HS-5 (cell line): ENCODE measurements at regions not wholly inside any gene's neighbourhood (a gene's known extent, or its start where the extent isn't known, plus 50 kb on each side); places are given as distances from the start of the nearest gene placed in this dataset.
"Not testable (repeated sequence)": the region's sequence is repeated elsewhere in the genome, so short reads cannot be mapped to it uniquely, and the experiment has no call there.

Source experiments
- DNase-seq: peaks from one replicate; pipeline ENCODE4 v3.0.0-alpha.2; 2012; ENCODE audit warnings: low read depth

DNA sequence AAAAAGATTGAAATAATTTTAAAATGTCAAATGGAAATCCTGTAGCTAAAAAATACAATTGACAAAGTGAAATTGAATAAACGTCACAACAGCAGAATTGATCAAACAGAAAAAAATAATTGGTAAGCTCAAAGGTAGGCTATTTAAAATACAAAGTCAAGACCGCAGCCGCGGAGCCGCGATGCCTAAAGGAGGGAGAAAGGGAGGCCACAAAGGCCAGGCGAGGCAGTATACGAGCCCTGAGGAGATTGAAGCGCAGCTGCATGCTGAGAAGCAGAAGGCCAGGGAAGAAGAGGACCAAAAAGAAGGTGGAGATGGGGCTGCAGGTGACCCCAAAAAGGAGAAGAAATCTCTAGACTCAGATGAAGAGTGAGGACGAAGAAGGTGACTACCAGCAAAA lies 1068.5 kb upstream of the COX7C start:
- no peak for DNase-seq

DNA sequence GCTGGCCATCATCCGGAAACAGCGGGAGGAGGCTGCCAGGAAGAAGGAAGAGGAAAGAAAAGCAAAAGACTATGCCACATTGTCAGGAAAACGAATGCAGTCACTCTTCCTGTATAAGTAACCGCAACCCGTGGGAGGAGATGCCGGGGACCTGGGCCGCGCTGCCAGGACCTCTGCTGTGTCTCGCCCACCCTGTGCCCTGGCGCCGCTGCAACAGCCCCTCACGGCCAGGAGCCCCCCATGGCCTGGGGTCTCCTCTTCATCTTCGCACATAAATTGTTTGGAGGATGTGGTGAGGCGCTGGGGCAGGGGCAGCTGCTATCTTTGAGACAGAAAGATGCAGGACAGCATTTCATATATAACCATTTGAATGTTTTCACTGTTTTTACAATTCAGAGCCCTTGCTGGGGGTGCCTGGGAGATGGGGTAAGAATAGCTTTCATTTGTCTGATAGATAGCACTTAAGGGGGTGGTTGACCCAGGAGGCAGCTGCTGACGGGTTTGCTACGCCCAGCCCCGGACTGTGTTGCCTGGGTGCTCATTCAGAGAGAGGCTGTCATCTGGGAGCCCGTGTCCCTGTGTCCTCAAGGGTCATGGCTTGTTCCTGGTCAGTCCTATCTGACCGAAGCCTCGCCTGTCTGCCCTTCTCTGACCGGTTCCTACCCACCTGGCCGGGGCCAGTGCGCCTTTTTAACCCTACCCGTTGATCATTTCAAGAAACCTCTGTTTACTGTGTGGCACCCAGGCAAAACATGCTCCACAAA lies 1067.7 kb upstream of the COX7C start:
- no peak for DNase-seq

DNA sequence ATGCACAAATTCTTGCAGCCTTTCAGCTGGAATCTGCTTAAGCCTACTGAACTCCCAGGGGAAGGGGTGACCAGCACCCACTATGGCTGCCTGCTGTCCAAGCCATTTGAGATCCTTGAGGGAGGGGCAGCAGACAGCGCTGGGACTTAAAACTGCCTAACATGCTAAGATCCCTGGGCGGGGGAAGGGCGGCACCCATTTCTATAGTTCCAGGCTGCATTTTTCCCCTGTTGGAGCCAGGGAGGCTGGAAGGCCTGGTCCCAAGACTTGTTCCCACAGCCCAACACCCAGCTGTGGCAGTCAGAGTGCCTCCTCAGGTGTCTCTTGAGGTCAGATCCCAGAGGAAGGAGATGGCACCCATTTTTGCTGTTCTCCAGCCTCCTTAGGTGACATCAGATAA lies 1061.3 kb upstream of the COX7C start:
- no peak for DNase-seq

DNA sequence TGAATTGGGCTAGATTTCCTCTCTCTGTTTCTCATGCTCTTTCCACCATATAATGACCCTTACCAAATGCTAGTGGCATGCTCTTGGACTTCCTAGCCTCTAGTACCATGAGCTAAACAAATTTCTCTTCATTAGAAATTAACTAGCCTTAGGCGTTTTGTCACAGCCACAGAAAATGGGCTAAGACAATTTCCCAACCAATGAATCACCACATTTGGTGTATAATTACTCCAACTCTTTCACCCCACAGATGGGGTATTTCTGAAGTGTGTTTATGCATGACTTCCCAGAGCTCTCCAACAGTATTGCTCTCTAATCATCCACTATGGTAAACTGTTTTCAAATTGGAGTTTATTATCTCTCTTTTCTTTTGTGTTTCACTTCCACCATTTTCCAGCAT lies 1041.1 kb upstream of the COX7C start:
- no peak for DNase-seq

DNA sequence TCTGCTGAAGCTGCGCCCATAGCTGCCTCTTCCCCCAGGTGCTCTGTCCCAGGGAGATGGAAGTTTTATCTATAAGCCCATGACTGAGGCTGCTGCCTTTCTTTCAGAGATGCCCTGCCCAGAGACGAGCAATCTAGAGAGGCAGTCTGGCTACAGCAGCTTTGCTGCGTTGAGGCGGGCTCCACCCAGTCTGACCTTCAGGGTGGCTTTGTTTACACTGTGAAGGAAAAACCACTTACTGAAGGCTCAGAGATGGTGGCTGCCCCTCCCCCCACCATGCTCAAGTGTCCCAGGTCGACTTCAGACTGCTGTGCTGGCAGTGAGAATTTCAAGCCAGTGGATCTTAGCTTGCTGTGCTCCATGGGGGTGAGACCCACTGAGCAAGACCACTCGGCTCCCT lies 1029.9 kb upstream of the COX7C start:
- DNase-seq = not testable (repeated sequence)

DNA sequence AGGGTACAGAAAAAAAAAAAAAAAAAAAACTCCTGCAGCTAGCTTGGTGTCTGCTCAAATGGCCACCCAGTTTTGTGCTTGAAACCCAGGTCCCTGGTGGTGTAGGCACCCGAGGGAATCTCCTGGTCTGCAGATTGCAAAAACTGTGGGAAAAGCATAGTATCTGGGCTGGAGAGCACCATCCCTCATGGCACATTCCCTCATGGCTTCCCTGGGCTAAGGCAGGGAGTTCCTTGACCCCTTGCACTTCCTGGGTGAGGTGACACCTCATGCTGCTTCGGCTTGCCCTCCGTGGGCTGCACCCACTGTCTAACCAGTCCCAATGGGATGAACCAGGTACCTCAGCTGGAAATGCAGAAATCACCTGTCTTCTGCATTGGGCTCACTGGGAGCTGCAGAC lies 1029.5 kb upstream of the COX7C start:
- not testable (repeated sequence) for DNase-seq

DNA sequence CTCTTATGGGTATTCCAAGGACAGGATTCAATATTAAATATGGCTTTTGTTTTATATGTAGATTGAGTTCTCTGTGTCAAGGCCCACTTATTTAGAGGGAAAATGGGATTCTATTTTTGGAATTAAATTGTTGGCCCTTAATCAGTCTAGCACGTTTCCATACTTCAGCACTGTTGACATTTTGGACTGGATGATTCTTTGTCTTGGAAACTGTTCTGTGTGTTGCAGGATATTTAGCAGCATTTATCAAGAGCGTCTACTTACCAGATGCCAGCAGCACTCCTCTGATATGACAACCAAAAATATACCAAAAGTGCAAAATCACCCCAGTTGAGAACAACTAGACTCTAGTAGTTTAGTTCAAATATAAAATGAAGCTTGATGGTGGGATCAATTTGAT lies 1027.0 kb upstream of the COX7C start:
- DNase-seq = no peak

DNA sequence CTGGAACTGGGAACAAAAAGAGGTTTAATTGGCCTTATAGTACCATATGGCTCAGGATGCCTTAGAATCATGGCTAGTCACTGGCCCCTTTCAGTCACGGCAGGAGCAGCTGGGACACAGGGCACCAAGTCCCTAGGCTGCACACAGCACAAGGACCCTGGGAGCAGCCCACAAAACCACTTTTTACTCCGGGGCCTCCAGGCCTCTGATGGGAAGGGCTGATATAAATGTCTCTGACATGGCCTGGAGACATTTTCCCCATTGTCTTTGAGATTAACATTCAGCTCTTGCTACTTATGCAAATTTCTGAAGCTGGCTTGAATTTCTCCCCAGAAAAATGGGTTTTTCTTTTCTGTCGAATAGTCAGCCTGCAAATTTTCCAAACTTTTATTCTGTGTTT lies 1026.4 kb upstream of the COX7C start:
- DNase-seq = no peak

DNA sequence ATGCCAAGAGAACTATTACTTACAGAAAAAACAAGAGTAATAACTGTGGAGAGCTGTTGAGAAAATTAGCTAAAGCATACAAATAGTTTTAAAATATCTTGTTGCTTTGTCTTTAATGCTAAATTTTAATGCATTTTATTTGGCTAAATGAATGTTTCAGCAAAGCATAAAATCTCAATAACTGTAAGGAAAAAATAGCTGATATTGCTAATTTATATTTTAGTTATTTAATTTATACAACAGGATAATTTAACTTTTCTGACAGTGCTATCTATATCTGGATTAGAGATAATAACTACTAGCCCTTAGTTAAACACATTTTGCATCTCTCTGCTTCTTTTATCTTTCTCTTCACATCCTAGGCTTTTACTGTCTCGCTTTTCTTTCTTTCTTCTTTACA lies 1014.9 kb upstream of the COX7C start:
- no peak for DNase-seq

DNA sequence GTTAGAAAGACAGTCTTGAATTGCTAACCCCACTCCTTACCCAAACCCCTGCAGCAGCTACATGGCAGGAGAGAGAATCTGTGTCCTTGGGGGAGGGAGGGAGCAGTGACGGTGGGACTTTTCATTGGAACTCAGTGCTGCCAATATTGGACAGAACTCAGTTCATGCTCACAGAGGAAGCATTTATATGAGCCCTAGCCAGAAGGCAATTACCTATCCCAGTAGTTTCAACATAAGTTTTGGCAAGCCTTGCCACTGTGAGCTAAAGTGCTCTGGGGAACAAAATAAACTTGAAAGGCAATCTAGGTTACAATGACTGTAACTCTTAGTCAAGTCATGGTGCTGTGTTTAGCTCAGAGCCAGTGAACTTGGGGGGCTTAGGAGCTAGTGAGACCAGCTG lies 1013.4 kb upstream of the COX7C start:
- no peak for DNase-seq

DNA sequence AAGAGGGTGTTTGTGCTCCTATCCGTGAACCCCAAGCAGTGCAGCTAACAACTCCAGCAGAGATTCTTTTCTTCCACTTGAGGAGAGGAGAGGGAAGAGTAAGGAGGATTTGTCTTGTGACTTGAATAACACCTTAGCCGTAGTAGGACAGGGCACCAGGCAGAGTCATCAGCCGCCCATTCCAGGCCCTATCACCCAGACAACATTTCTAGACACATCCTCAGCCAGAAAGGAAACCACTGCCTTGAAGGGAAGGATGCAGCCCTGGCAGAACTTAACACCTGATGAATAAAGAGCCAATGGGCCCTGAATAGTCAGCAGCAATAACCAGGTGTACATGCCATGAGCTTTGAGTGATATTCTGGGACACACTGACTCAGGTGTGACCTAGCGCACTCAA lies 1013.0 kb upstream of the COX7C start:
- DNase-seq = no peak

DNA sequence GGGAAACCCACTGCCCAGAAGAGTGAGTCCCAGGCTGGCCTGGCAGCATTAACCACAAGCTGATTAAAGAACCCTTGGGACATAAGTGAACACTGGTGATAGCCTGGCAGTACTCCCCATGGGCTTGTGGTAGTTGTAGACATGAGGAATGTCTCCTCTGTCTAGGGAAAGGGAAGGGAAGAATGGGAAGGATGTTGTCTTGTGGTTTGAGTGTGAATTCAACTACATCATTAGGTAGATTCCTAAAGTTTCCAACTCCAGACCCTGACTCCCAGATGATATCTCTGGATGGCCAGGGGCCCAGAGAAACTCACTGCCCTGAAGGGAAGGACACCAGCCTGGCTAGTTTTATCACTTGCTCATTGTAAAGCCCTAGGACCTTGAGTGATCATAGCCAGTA lies 1012.4 kb upstream of the COX7C start:
- DNase-seq = no peak

DNA sequence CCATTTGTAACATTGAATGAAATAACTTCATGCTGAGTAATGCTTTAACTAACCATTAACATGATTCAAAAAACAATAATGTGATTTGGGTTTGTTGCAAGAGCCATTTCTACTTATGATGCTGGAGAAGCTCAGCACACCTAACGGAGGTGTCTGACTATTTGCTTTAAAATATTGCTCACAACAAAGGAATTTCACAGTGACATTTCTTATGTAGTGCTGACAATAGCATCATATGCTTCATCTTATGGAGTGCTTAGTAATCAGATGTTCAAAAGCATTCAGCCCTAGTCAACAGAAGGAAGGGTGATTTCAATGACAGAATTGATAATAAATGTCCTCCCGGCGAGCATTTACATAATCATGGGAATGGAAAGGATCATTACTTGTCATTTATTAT lies 1003.3 kb upstream of the COX7C start:
- peak; percentile 32 for DNase-seq

DNA sequence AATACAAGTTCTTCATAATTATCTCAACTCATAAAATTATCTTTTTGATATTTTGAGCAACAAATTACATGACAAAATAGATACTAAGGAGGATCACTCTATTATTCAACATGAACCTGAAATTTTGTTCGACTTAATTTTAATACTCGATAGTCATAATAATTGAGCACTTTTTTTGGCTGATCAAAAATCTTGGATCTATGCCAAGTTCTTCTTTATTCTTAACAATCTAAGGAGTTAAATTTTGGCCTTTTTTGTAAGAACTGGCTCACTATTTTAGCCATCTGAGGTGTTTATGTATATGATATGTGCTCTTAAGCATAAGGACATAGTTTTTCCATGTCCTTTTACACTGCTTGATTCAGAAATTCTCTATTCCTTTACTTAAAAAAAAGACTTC lies 996.1 kb upstream of the COX7C start:
- DNase-seq = no peak

DNA sequence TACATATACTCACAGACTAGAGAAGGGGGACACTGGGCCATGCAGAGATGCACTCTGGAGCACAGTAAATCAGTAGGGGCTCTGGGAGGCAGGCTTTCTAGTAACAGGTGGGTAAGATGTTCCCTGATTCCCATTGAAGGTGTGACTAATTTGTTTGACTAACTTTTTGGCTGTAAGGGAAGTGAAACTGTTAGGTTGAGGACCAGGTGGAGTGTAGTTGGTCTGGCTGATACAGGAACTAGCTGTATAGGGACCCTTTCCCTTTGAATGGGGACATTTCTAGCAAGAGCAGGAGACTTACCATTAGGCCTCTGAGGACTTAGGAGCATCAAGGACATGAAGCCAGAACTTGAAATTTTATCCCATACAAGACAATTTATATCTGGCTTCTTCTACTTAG lies 989.6 kb upstream of the COX7C start:
- no peak for DNase-seq

DNA sequence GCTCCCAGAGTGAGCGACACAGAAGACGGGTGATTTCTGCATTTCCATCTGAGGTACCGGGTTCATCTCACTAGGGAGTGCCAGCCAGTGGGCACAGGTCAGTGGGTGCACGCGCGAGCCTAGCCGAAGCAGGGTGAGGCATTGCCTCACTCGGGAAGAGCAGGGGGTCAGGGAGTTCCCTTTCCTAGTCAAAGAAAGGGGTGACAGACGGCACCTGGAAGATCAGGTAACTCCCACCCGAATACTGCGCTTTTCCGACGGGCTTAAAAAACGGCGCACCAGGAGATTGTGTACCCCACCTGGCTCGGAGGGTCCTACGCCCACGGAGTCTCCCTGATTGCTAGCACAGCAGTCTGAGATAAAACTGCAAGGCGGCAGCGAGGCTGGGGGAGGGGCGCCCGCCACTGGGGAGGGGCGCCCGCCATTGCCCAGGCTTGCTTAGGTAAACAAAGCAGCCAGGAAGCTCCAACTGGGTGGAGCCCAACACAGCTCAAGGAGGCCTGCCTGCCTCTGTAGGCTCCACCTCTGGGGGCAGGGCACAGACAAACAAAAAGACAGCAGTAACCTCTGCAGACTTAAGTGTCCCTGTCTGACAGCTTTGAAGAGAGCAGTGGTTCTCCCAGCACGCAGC lies 979.1 kb upstream of the COX7C start:
- not testable (repeated sequence) for DNase-seq

DNA sequence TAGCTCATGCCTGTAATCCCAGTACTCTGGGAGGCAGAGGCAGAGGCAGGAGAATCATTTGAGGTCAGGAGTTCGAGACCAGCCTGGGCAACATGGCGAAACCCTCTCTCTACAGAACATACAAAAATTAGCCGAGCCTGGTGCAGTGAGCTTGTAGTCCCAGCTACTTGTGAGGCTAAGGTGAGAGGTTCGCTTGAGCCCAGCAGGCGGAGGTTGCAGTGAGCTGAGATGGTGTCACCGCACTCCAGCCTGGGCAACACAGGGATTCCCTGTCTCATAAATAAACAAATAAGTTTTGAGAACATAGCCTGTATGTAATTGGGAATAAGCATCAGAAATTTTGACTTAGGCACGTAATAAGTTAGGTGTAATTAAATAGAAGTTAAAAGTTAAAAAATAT lies 971.7 kb upstream of the COX7C start:
- DNase-seq = no peak

DNA sequence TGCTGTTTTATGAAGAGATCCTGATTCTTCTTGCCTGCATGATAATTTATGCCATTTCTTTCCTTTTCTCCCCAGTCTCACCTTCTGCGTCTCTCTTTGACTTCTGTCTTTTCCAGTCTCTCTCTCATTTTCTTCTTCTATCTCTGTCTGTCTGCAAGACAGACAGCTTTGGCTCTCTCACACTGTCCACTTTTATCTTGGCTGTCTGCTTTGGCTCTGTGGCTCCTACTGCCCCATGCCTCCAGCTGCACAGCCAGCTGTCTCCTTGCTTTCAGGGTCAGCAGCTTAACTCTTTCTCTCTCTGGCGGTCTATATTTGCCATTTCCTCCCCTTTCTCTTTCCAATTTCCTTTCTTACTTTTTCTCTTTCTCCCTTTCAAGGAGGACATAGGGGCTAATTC lies 971.1 kb upstream of the COX7C start:
- DNase-seq = no peak

DNA sequence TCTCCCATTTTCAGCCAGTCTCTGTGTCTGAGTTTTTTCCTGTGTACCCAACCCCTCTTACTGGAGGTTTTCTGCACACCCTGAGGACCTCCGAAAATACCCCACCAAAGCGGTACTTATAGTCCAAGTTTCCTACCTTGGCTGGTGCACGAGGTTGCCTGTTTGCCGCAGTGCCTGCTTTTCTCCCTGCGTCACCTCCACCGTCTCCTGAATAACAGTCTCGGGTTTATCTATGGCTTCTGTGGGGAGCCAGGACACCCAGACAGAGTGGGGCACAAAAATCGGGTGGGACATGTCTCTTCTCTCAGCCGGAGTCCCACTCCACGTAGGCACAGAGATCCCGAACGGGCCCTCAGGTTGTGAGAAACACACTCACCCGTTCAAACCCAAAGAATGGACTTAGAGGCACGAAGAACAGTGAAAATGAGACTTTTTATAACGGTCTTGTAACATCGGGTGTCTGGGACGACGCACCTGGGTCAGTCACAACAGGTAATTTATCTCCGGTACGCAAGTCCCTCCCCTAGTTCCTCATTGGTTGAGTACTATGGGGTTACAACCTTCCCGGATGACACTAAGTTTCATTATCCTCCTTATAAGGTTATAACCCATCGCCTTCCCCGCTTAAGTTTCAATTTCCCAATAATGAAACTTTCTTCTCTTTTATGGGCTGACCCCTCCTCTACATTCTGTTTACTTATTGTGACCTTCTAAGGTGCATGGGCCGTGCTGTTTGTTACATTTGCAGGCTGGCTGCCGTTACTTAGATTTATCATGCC lies 970.2 kb upstream of the COX7C start:
- DNase-seq = no peak

DNA sequence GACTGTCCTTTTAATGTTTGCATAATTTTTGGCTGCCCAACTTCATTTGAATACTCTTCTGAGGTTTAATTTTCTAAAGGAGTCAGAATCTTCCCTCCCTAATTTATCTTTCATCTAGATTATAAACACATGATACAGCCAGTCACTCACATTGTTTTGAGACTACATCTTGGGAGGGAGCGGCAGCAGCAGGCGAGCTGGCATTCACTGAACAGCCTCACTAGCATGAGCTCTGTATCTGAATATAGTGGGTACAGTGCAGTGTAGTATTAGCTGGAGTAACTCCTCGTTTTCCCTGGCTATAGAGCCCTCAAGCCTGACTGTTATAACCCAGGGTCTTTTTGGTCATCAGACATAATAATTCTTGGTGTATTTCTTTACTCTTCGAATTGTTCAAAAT lies 969.2 kb upstream of the COX7C start:
- no peak for DNase-seq

DNA sequence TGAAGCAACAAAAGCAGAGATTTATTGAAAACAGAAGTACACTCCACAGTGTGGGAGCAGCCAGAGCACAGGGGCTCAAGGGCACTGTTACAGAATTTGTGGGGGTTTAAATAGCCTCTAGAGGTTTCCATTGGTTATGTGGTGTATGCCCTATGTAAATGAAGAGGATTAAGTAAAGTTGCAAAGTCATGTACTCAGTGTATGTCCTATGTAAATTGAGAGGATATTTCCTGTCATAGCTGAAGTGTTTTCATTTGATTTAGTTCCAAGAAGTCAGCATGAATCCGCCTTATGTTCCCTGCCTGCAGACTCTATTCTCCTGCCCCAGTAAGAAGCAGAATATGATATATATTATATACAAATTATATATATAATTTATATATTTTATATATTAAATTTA lies 966.0 kb upstream of the COX7C start:
- no peak for DNase-seq

DNA sequence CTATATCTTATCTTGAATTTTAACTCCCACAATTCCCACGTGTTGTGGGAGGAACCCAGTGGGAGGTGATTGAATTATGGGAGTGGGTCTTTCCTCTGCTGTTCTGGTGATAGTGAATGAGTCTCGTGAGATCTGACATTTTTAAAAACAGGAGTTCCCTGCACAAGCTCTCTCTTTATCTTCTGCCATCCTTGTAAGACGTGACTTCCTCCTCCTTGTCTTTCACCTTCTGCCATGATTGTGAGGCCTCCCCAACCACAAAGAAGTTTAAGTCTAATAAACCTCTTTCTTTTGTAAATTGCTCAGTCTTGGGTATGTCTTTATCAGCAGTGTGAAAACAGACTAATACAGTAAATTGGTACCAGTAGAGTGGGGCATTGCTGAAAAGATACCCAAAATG lies 963.6 kb upstream of the COX7C start:
- not testable (repeated sequence) for DNase-seq

DNA sequence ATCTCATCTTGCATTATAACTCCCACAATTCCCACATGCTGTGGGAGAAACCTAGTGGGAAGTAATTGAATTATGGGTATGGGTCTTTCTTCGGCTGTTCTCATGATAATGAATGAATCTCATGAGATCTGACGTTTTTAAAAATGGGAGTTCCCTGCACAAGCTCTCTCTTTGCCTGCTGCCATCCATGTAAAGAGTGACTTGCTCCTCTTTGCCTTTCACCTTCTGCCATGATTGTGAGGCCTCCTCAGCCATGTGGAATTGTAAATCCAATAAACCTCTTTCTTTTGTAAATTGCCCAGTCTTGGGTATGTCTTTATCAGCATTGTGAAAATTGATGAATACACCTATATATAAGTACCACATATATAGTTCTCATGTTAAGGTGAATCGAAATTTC lies 961.7 kb upstream of the COX7C start:
- no peak for DNase-seq
